Activated T-cell treated with anti-CD3 and anti-CD28 coated beads for 24 hours (primary cell): ENCODE measurements at regions not wholly inside any gene's neighbourhood (a gene's known extent, or its start where the extent isn't known, plus 50 kb on each side); places are given as distances from the start of the nearest gene placed in this dataset.

Source experiments
- DNase-seq: peaks from one replicate; pipeline ENCODE4 v3.0.0-alpha.2; 2020; ENCODE audit warnings: low read depth

- no peak for DNase-seq
Measured at GRCh38 chr10:29687421-29688164, 52.8 kb upstream of the SVIL start.

GRCh38 chr10:29685506-29685905 is 50.7 kb upstream of the SVIL start:
- no peak for DNase-seq
